Prostate gland (tissue), 2 donors: ENCODE measurements at regions not wholly inside any gene's neighbourhood (a gene's known extent, or its start where the extent isn't known, plus 50 kb on each side); places are given as distances from the start of the nearest gene placed in this dataset.

Source experiments
- DNase-seq: peaks from one replicate; pipeline ENCODE4 v3.0.0-alpha.2; 2019; ENCODE audit warnings: low spot score
- H3K27ac ChIP-seq, 2 donors: fragments of 200-600 bp; sonication (generic); 2 replicates each; pipeline ENCODE4 v1.5.1; 2017 to 2019
- H3K27me3 ChIP-seq: fragments of 200-600 bp; sonication (generic); replicated peaks from 2 replicates; pipeline ENCODE4 v1.5.1; 2019; ENCODE audit not compliant: insufficient read depth
- H3K36me3 ChIP-seq, 2 donors: fragments of 200-600 bp; sonication (generic); 1 replicate in 1 of 2; 2 replicates in 1 of 2; pipeline versions ENCODE4 v1.5.1 to v1.8.1; 2017 to 2019
- H3K4me1 ChIP-seq: fragments of 200-600 bp; sonication (generic); replicated peaks from 2 replicates; pipeline ENCODE4 v1.5.1; 2019
- H3K4me3 ChIP-seq, 2 donors: fragments of 200-600 bp; sonication (generic); 2 replicates each; pipeline ENCODE4 v1.5.1; 2017 to 2019
- H3K9me3 ChIP-seq: fragments of 200-600 bp; sonication (generic); 2 replicates; pipeline ENCODE4 v1.5.1; 2017
- CTCF ChIP-seq, 4 experiments: fragments of 200-600 bp in 2 of 4; fragments of 450-650 bp in 2 of 4; sonication (generic) in 2 of 4; IDR thresholded peaks; 1 replicate in 3 of 4; 2 replicates in 1 of 4; pipeline ENCODE4 v1.5.1; 2016 to 2019; ENCODE audit warnings: antibody characterized with exemption in 4 of 4, mild to moderate bottlenecking in 2 of 4, moderate library complexity in 2 of 4
- POLR2A ChIP-seq: fragments of 450-650 bp; IDR thresholded peaks from one replicate; pipeline ENCODE4 v1.6.1; 2016; ENCODE audit warnings: antibody characterized with exemption, mild to moderate bottlenecking
- POLR2AphosphoS5 ChIP-seq: sonication (generic); formaldehyde crosslinking; IDR thresholded peaks from one replicate; pipeline ENCODE4 v1.6.1; 2017; ENCODE audit warnings: antibody characterized with exemption
- WGBS: methylation state at CpG from one replicate; pipeline ENCODE4 v1.1.5; 2018; 5-methylcytosine and 5-hydroxymethylcytosine counted together
- intact Hi-C: fragments of 100-400 bp; cut with DNase I; formaldehyde crosslinking; loops from one replicate; pipeline ENCODE4 v1.14.2; 2022

GRCh38 chr16:9203956-9204355, 112.5 kb downstream of the HAPSTR1 start:
- Histone ChIP-seq H3K4me1 (no peaks in the 10 kb centered on the region), H3K4me3 (no peak overlapping the region), H3K36me3 (no peaks in the 10 kb centered on the region), H3K9me3 (no peaks in the 10 kb centered on the region), H3K27me3 (no peaks in the 10 kb centered on the region), H3K27ac (no peak overlapping the region)
- intact Hi-C loops, result no loop called here
- no peak for DNase-seq
- no peak for TF ChIP-seq POLR2AphosphoS5
- no peak for TF ChIP-seq POLR2A
- no peak for TF ChIP-seq CTCF (IDR thresholded peaks at IDR 0.05)
- WGBS, result 95% methylated on average over 10 of the region's 10 CpGs

GRCh38 chr16:9205661-9206060, 114.2 kb downstream of the HAPSTR1 start:
- no peak overlapping the region for H3K27ac ChIP-seq
- no peaks in the 10 kb centered on the region for H3K27me3 ChIP-seq
- no peaks in the 10 kb centered on the region for H3K9me3 ChIP-seq
- H3K4me1 ChIP-seq, result no peaks in the 10 kb centered on the region
- H3K36me3 ChIP-seq, result no peaks in the 10 kb centered on the region
- DNase-seq, result no peak
- intact Hi-C loops, result no loop called here
- TF ChIP-seq POLR2AphosphoS5 (no peak), CTCF (IDR thresholded peaks at IDR 0.05) (no peak), POLR2A (no peak)
- 57% methylated on average over 2 of the region's 2 CpGs for WGBS
- no peak overlapping the region for H3K4me3 ChIP-seq

GRCh38 chr16:9206156-9206555, 114.7 kb downstream of the HAPSTR1 start:
- no peak for DNase-seq
- H3K4me3 ChIP-seq, result no peak overlapping the region
- H3K36me3 ChIP-seq, result no peaks in the 10 kb centered on the region
- intact Hi-C loops, result no loop called here
- TF ChIP-seq CTCF (IDR thresholded peaks at IDR 0.05) (no peak), POLR2AphosphoS5 (no peak), POLR2A (no peak)
- H3K27me3 ChIP-seq, result no peaks in the 10 kb centered on the region
- 31% methylated on average over 3 of the region's 3 CpGs for WGBS
- no peaks in the 10 kb centered on the region for H3K9me3 ChIP-seq
- H3K4me1 ChIP-seq, result no peaks in the 10 kb centered on the region
- H3K27ac ChIP-seq, result no peak overlapping the region

GRCh38 chr16:9212621-9213020, 121.2 kb downstream of the HAPSTR1 start:
- intact Hi-C loops, result no loop called here
- no peak for DNase-seq
- no peak for TF ChIP-seq POLR2A
- no peaks in the 10 kb centered on the region for H3K9me3 ChIP-seq
- H3K4me3 ChIP-seq, result no peak overlapping the region
- no peak overlapping the region for H3K27ac ChIP-seq
- no peaks in the 10 kb centered on the region for H3K27me3 ChIP-seq
- H3K36me3 ChIP-seq, result no peaks in the 10 kb centered on the region
- 60% methylated on average over 5 of the region's 5 CpGs for WGBS
- H3K4me1 ChIP-seq, result no peaks in the 10 kb centered on the region

- H3K27ac ChIP-seq, result no peak overlapping the region
- H3K4me1 ChIP-seq, result no peaks in the 10 kb centered on the region
- H3K4me3 ChIP-seq, result no peak overlapping the region
- no peaks in the 10 kb centered on the region for H3K36me3 ChIP-seq
- H3K9me3 ChIP-seq, result no peaks in the 10 kb centered on the region
- no peak for TF ChIP-seq POLR2A
- TF ChIP-seq CTCF (IDR thresholded peaks at IDR 0.05), result no peak
- TF ChIP-seq POLR2AphosphoS5, result no peak
- intact Hi-C loops, result no loop called here
- DNase-seq, result no peak
- no peaks in the 10 kb centered on the region for H3K27me3 ChIP-seq
- 26% methylated on average over 6 of the region's 6 CpGs for WGBS
Observed at GRCh38 chr16:9219813-9220212, 128.4 kb downstream of the HAPSTR1 start.
